ENCODE measurements at regions not wholly inside any gene's neighbourhood (a gene's known extent, or its start where the extent isn't known, plus 50 kb on each side); places are given as distances from the start of the nearest gene placed in this dataset.

- TF ChIP-seq, protein P1, sequence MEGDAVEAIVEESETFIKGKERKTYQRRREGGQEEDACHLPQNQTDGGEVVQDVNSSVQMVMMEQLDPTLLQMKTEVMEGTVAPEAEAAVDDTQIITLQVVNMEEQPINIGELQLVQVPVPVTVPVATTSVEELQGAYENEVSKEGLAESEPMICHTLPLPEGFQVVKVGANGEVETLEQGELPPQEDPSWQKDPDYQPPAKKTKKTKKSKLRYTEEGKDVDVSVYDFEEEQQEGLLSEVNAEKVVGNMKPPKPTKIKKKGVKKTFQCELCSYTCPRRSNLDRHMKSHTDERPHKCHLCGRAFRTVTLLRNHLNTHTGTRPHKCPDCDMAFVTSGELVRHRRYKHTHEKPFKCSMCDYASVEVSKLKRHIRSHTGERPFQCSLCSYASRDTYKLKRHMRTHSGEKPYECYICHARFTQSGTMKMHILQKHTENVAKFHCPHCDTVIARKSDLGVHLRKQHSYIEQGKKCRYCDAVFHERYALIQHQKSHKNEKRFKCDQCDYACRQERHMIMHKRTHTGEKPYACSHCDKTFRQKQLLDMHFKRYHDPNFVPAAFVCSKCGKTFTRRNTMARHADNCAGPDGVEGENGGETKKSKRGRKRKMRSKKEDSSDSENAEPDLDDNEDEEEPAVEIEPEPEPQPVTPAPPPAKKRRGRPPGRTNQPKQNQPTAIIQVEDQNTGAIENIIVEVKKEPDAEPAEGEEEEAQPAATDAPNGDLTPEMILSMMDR (IDR thresholded peaks at IDR 0.05): no peak
- TF ChIP-seq RFX5 (IDR thresholded peaks at IDR 0.05; ENCODE audit: low read length) (no peak), EP300 (IDR thresholded peaks at IDR 0.05; ENCODE audit: borderline replicate concordance in 1 of 2, low read depth in 1 of 2, low read length in 1 of 2) (no peak), CHD2 (IDR thresholded peaks at IDR 0.05; ENCODE audit: low read length, partially characterized antibody) (no peak), MXI1 (IDR thresholded peaks at IDR 0.05; ENCODE audit: low read depth, low read length) (no peak), TAF1 (IDR thresholded peaks at IDR 0.05; ENCODE audit: borderline replicate concordance, low read depth, low read length) (no peak), POLR2AphosphoS5 (IDR thresholded peaks at IDR 0.05; ENCODE audit: low read depth, low read length) (no peak), RAD21 (IDR thresholded peaks at IDR 0.05; ENCODE audit: low read length) (no peak), JUND (IDR thresholded peaks at IDR 0.05) (no peak), ELF1 (IDR thresholded peaks at IDR 0.05) (no peak), GABPA (IDR thresholded peaks at IDR 0.05; ENCODE audit: low read depth) (no peak)
- TF ChIP-seq, protein P2, sequence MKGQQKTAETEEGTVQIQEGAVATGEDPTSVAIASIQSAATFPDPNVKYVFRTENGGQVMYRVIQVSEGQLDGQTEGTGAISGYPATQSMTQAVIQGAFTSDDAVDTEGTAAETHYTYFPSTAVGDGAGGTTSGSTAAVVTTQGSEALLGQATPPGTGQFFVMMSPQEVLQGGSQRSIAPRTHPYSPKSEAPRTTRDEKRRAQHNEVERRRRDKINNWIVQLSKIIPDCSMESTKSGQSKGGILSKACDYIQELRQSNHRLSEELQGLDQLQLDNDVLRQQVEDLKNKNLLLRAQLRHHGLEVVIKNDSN (IDR thresholded peaks at IDR 0.05; ENCODE audit: borderline replicate concordance, low read depth): no peak
Observed at GRCh38 chr11:8749202-8749601, 66.6 kb downstream of the RPL27A start.
